HCT116 (cell line): ENCODE measurements at regions not wholly inside any gene's neighbourhood (a gene's known extent, or its start where the extent isn't known, plus 50 kb on each side); places are given as distances from the start of the nearest gene placed in this dataset.

ENCODE experiments used
- ATAC-seq: fragments of 200-7000 bp; cut with Tn5 transposase; 2 replicates; pipeline ENCODE4 v1.9.1; 2020; ENCODE audit warnings: mild to moderate bottlenecking, moderate library complexity
- BruUV-seq: library from RNA; stranded (reverse); fragments of 400-500 nt; replicated peaks from 2 replicates; lab custom pipeline; 2021; lab: Mats Ljungman, UMichigan
- CTCF ChIA-PET: fragments of 300-600 bp; sonication (Branson Sonifier 250); formaldehyde crosslinking; loops from one replicate; lab custom pipeline; 2021; ENCODE audit warnings: antibody characterized with exemption; lab: Charles Lee
- POLR2A ChIA-PET: fragments of 300-600, 350-600 bp; sonication (Branson Sonifier 250); formaldehyde crosslinking; loops from one replicate; lab custom pipeline; 2021; ENCODE audit warnings: antibody characterized with exemption; lab: Charles Lee
- RAD21 ChIA-PET, 2 experiments: fragments of 300-600 bp; sonication (Branson Sonifier 250); formaldehyde crosslinking; loops; one replicate each; lab custom pipeline; 2023; ENCODE audit warnings: low total read pairs in 2 of 2; ENCODE audit not compliant: uncharacterized antibody in 2 of 2, unreplicated experiment in 2 of 2, low non-redundant PET in 1 of 2; lab: Charles Lee
- DNase-seq: peaks from one replicate; pipeline ENCODE4 v3.0.0-alpha.2; 2010; ENCODE audit warnings: low read depth, low spot score
- H2AFZ ChIP-seq: fragments of 200-600 bp; shearing (Covaris generic), sonication (generic); 2 replicates; pipeline ENCODE4 v1.6.1; 2017; ENCODE audit warnings: low read depth, mixed run types, mixed read lengths, antibody characterized with exemption, low read length; ENCODE audit not compliant: poor library complexity, severe bottlenecking
- H3K27ac ChIP-seq: 2 replicates; pipeline ENCODE4 v1.5.1; 2012; ENCODE audit warnings: low read depth, low read length
- H3K27me3 ChIP-seq: fragments of 200-600 bp; sonication (generic); 2 replicates; pipeline ENCODE4 v1.6.1; 2016; ENCODE audit warnings: mixed run types, low read length, mixed read lengths; ENCODE audit not compliant: insufficient read depth
- H3K36me3 ChIP-seq, 2 experiments: fragments of 200-500 bp in 1 of 2; fragments of 200-600 bp in 1 of 2; sonication (Bioruptor generic) in 1 of 2; sonication (generic) in 1 of 2; 2 replicates each; pipeline versions ENCODE4 v1.5.1 to v1.6.1; 2014 to 2016; ENCODE audit warnings: low read length in 2 of 2, inconsistent platforms in 1 of 2, mixed read lengths in 1 of 2, mixed run types in 1 of 2; ENCODE audit not compliant: insufficient read depth in 2 of 2, control insufficient read depth in 1 of 2
- H3K4me1 ChIP-seq, 2 experiments: fragments of 200-600 bp in 1 of 2; sonication (generic) in 1 of 2; 2 replicates each; pipeline versions ENCODE4 v1.5.1 to v1.6.1; 2012 to 2017; ENCODE audit warnings: low read length in 2 of 2, inconsistent platforms in 1 of 2, mild to moderate bottlenecking in 1 of 2, mixed read lengths in 1 of 2, mixed run types in 1 of 2, moderate library complexity in 1 of 2; ENCODE audit not compliant: insufficient read depth in 2 of 2, control insufficient read depth in 1 of 2
- H3K4me2 ChIP-seq: fragments of 200-600 bp; sonication (generic); 2 replicates; pipeline ENCODE4 v1.6.1; 2017; ENCODE audit warnings: mixed run types, low read length, mixed read lengths
- H3K4me3 ChIP-seq, 2 experiments: fragments of 200-600 bp in 1 of 2; sonication (generic) in 1 of 2; replicated peaks in 1 of 2; 2 replicates each; pipeline ENCODE4 v1.5.1; 2011 to 2016; ENCODE audit warnings: low read length in 2 of 2, control low read depth in 1 of 2, low read depth in 1 of 2, mild to moderate bottlenecking in 1 of 2, mixed read lengths in 1 of 2, mixed run types in 1 of 2
- H3K79me2 ChIP-seq: fragments of 200-600 bp; sonication (generic); 2 replicates; pipeline ENCODE4 v1.6.1; 2017; ENCODE audit warnings: mild to moderate bottlenecking, mixed run types, low read length, moderate library complexity, mixed read lengths; ENCODE audit not compliant: insufficient read depth
- H3K9ac ChIP-seq: fragments of 200-600 bp; sonication (generic); 2 replicates; pipeline ENCODE4 v1.6.1; 2016; ENCODE audit warnings: low read length, mixed read lengths
- H3K9me2 ChIP-seq: fragments of 200-600 bp; sonication (generic), shearing (Covaris generic); 2 replicates; pipeline ENCODE4 v1.6.1; 2017; ENCODE audit warnings: mixed run types, mild to moderate bottlenecking, moderate library complexity; ENCODE audit not compliant: insufficient read depth
- H3K9me3 ChIP-seq, 2 experiments: fragments of 200-500 bp in 1 of 2; fragments of 200-600 bp in 1 of 2; sonication (Bioruptor generic) in 1 of 2; sonication (generic) in 1 of 2; 2 replicates each; pipeline ENCODE4 v1.6.1; 2014 to 2017; ENCODE audit warnings: low read length in 2 of 2, mixed read lengths in 2 of 2, inconsistent platforms in 1 of 2, low read depth in 1 of 2, mild to moderate bottlenecking in 1 of 2, mixed run types in 1 of 2, moderate library complexity in 1 of 2; ENCODE audit not compliant: control insufficient read depth in 1 of 2, insufficient read depth in 1 of 2
- H4K20me1 ChIP-seq: fragments of 200-600 bp; sonication (generic), shearing (Covaris generic); 2 replicates; pipeline ENCODE4 v1.6.1; 2017; ENCODE audit warnings: mixed run types, mild to moderate bottlenecking, moderate library complexity; ENCODE audit not compliant: insufficient read depth
- CEBPB ChIP-seq: IDR thresholded peaks from 2 replicates; pipeline ENCODE4 v1.6.1; 2012; ENCODE audit warnings: low read depth
- EGR1 ChIP-seq: IDR thresholded peaks from 2 replicates; pipeline ENCODE4 v1.6.1; 2012; ENCODE audit warnings: low read depth
- ELF1 ChIP-seq: IDR thresholded peaks from 2 replicates; pipeline ENCODE4 v1.6.1; 2012; ENCODE audit warnings: low read depth, borderline replicate concordance
- EZH2 ChIP-seq: fragments of 200-600 bp; sonication (generic); IDR thresholded peaks from 2 replicates; pipeline ENCODE4 v1.6.1; 2017; ENCODE audit warnings: antibody characterized with exemption, mixed run types
- EZH2phosphoT487 ChIP-seq: fragments of 200-600 bp; IDR thresholded peaks from 2 replicates; pipeline ENCODE4 v1.6.1; 2018; ENCODE audit warnings: antibody characterized with exemption, borderline replicate concordance
- FOSL1 ChIP-seq: IDR thresholded peaks from 2 replicates; pipeline ENCODE4 v1.6.1; 2012; ENCODE audit warnings: low read depth
- JUND ChIP-seq: IDR thresholded peaks from 2 replicates; pipeline ENCODE4 v1.6.1; 2012
- POLR2A ChIP-seq: IDR thresholded peaks from 2 replicates; pipeline ENCODE4 v1.7.0; 2011; ENCODE audit warnings: borderline replicate concordance; ENCODE audit not compliant: insufficient read depth, insufficient read length; ENCODE audit errors: extremely low read depth
- POLR2AphosphoS5 ChIP-seq: IDR thresholded peaks from 2 replicates; pipeline ENCODE4 v1.6.1; 2011; ENCODE audit warnings: mild to moderate bottlenecking, low read depth, low read length, moderate library complexity
- RAD21 ChIP-seq: IDR thresholded peaks from 2 replicates; pipeline ENCODE4 v1.6.1; 2012; ENCODE audit warnings: low read depth, mild to moderate bottlenecking
- SP1 ChIP-seq: IDR thresholded peaks from 2 replicates; pipeline ENCODE4 v1.6.1; 2012; ENCODE audit warnings: low read depth
- SRF ChIP-seq: IDR thresholded peaks from 2 replicates; pipeline ENCODE4 v1.6.1; 2012; ENCODE audit warnings: low read depth
- TCF7L2 ChIP-seq: IDR thresholded peaks from 2 replicates; pipeline ENCODE4 v1.7.0; 2011; ENCODE audit warnings: borderline replicate concordance, inconsistent platforms; ENCODE audit not compliant: insufficient read depth, insufficient read length; ENCODE audit errors: extremely low read depth
- YY1 ChIP-seq: IDR thresholded peaks from 2 replicates; pipeline ENCODE4 v1.6.1; 2011; ENCODE audit warnings: low read length, low read depth, moderate library complexity, mild to moderate bottlenecking; ENCODE audit not compliant: insufficient replicate concordance; ENCODE audit errors: extremely low read depth
- ZFX ChIP-seq: fragments of 450-650 bp; IDR thresholded peaks from 2 replicates; pipeline ENCODE4 v1.6.1; 2017
- ZNF274 ChIP-seq: fragments of 200-500 bp; sonication (Bioruptor generic); IDR thresholded peaks from 2 replicates; pipeline ENCODE4 v1.6.1; 2014; ENCODE audit warnings: mild to moderate bottlenecking, low read depth, low read length, inconsistent platforms
- intact Hi-C: fragments of 100-400 bp; cut with micrococcal nuclease; formaldehyde crosslinking; loops from 2 replicates; pipeline ENCODE4 v1.10.0; 2022
- TF ChIP-seq, protein P1 (sequence below): IDR thresholded peaks from 2 replicates; pipeline ENCODE4 v1.6.1; 2012
- TF ChIP-seq, protein P2 (sequence below): IDR thresholded peaks from 2 replicates; pipeline ENCODE4 v1.6.1; 2012
- TF ChIP-seq, protein P3 (sequence below): IDR thresholded peaks from 2 replicates; pipeline ENCODE4 v1.6.1; 2012; ENCODE audit warnings: low read depth
- TF ChIP-seq, protein P4 (sequence below), 3 experiments: fragments of 200-600 bp in 1 of 3; sonication (generic) in 1 of 3; IDR thresholded peaks in 2 of 3; conservative IDR thresholded peaks in 1 of 3; 2 replicates each; pipeline ENCODE4 v1.5.1; 2012 to 2017; ENCODE audit warnings: low read depth in 2 of 3, low read length in 2 of 3, antibody characterized with exemption in 1 of 3, borderline replicate concordance in 1 of 3, control low read depth in 1 of 3, mild to moderate bottlenecking in 1 of 3, mixed read lengths in 1 of 3, mixed run types in 1 of 3, moderate library complexity in 1 of 3; ENCODE audit not compliant: insufficient read depth in 1 of 3

DNA sequence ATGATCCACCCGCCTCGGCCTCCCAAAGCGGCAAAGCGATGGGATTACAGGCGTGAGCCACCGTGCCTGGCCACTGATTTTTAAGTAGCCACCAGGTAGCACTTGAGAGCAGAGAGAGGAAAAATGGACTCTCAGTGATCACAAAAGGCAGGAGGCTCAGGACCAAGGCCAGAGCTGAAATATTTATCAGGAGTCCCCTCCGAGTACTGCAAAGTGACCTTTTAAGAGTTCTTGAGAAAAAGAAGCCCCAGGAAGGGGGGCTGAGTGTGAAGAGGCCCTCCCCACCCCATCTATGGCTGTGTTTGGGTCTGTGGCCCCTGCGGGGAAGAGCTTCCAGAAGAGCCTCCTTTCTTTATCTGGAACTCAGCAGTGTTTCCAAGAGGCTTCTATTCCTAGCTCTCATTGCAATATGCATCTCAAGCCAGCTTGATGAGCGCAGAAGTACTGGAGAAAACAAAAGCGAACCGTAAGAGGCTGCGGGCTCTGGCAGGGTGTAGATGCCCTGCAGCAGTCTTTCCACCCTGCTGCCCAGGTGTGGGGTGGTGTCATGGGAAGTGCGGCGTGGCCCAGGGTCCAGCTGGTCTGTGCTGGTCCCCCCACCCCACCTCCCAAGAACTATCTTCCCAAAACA, 75.5 kb upstream of the CDK20 start:
- ChIA-PET RAD21 (no interaction called here), CTCF (no interaction called here), POLR2A (no interaction called here)
- TF ChIP-seq TCF7L2 (no peak), EZH2 (no peak), YY1 (no peak), ZNF274 (no peak), SP1 (no peak), EGR1 (no peak), ELF1 (no peak), POLR2A (no peak), FOSL1 (no peak), POLR2AphosphoS5 (no peak), JUND (no peak), CEBPB (no peak), ZFX (no peak), EZH2phosphoT487 (no peak), RAD21 (no peak), SRF (no peak)
- TF ChIP-seq, protein P1, sequence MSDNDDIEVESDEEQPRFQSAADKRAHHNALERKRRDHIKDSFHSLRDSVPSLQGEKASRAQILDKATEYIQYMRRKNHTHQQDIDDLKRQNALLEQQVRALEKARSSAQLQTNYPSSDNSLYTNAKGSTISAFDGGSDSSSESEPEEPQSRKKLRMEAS, result no peak
- TF ChIP-seq, protein P2, sequence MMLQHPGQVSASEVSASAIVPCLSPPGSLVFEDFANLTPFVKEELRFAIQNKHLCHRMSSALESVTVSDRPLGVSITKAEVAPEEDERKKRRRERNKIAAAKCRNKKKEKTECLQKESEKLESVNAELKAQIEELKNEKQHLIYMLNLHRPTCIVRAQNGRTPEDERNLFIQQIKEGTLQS, result no peak
- TF ChIP-seq, protein P3, sequence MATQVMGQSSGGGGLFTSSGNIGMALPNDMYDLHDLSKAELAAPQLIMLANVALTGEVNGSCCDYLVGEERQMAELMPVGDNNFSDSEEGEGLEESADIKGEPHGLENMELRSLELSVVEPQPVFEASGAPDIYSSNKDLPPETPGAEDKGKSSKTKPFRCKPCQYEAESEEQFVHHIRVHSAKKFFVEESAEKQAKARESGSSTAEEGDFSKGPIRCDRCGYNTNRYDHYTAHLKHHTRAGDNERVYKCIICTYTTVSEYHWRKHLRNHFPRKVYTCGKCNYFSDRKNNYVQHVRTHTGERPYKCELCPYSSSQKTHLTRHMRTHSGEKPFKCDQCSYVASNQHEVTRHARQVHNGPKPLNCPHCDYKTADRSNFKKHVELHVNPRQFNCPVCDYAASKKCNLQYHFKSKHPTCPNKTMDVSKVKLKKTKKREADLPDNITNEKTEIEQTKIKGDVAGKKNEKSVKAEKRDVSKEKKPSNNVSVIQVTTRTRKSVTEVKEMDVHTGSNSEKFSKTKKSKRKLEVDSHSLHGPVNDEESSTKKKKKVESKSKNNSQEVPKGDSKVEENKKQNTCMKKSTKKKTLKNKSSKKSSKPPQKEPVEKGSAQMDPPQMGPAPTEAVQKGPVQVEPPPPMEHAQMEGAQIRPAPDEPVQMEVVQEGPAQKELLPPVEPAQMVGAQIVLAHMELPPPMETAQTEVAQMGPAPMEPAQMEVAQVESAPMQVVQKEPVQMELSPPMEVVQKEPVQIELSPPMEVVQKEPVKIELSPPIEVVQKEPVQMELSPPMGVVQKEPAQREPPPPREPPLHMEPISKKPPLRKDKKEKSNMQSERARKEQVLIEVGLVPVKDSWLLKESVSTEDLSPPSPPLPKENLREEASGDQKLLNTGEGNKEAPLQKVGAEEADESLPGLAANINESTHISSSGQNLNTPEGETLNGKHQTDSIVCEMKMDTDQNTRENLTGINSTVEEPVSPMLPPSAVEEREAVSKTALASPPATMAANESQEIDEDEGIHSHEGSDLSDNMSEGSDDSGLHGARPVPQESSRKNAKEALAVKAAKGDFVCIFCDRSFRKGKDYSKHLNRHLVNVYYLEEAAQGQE, result no peak
- TF ChIP-seq, protein P4, sequence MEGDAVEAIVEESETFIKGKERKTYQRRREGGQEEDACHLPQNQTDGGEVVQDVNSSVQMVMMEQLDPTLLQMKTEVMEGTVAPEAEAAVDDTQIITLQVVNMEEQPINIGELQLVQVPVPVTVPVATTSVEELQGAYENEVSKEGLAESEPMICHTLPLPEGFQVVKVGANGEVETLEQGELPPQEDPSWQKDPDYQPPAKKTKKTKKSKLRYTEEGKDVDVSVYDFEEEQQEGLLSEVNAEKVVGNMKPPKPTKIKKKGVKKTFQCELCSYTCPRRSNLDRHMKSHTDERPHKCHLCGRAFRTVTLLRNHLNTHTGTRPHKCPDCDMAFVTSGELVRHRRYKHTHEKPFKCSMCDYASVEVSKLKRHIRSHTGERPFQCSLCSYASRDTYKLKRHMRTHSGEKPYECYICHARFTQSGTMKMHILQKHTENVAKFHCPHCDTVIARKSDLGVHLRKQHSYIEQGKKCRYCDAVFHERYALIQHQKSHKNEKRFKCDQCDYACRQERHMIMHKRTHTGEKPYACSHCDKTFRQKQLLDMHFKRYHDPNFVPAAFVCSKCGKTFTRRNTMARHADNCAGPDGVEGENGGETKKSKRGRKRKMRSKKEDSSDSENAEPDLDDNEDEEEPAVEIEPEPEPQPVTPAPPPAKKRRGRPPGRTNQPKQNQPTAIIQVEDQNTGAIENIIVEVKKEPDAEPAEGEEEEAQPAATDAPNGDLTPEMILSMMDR (IDR thresholded peaks at IDR 0.05 in 2 of 3, conservative IDR thresholded peaks at IDR 0.05 in 1 of 3; ENCODE audit: borderline replicate concordance in 1 of 3, insufficient read depth in 1 of 3, low read depth in 2 of 3, low read length in 2 of 3), result no peak
- H2AFZ ChIP-seq, result no peak overlapping the region
- H4K20me1 ChIP-seq, result no peaks in the 10 kb centered on the region
- no peaks in the 10 kb centered on the region for H3K9me2 ChIP-seq
- no TSS peak for BruUV-seq
- H3K27me3 ChIP-seq, result no peaks in the 10 kb centered on the region
- no peak overlapping the region for H3K27ac ChIP-seq
- no peak overlapping the region for H3K4me3 ChIP-seq
- H3K79me2 ChIP-seq, result no peaks in the 10 kb centered on the region
- H3K36me3 ChIP-seq, result no peaks in the 10 kb centered on the region
- no peak for DNase-seq
- H3K9ac ChIP-seq, result no peak overlapping the region
- H3K4me1 ChIP-seq, result no peaks in the 10 kb centered on the region
- no peak for ATAC-seq
- no peak overlapping the region for H3K4me2 ChIP-seq
- peaks cover 0 to under 1% of the 10 kb centered on the region in 2 experiments; a peak in 1 of 4 replicates for H3K9me3 ChIP-seq
- intact Hi-C loops, result no loop called here
